ENCODE measurements at regions not wholly inside any gene's neighbourhood (a gene's known extent, or its start where the extent isn't known, plus 50 kb on each side); places are given as distances from the start of the nearest gene placed in this dataset.
A peak's percentile ranks its signal among the peaks of the same experiment; 100 is the strongest.

GRCh38 chr6:44652547-44652946, 265.0 kb downstream of the CDC5L start:
- Histone ChIP-seq H3K4me3 (ENCODE audit: low read depth in 1 of 2, low read length in 1 of 2) (no peak overlapping the region), H3K27ac (no peak overlapping the region), H3K27me3 (peaks cover 30% of the 10 kb centered on the region), H3K9me3 (no peaks in the 10 kb centered on the region), H3K36me3 (no peaks in the 10 kb centered on the region), H3K4me1 (ENCODE audit: control insufficient read depth in 1 of 2, insufficient read depth in 1 of 2, low read depth in 1 of 2, low read length in 1 of 2) (peaks cover 0 to 6% of the 10 kb centered on the region in 2 experiments)
- no peak for TF ChIP-seq CTCF (IDR thresholded peaks at IDR 0.05)

- peaks cover 30% of the 10 kb centered on the region for H3K27me3 ChIP-seq
- H3K27ac ChIP-seq, result no peak overlapping the region
- no peaks in the 10 kb centered on the region for H3K36me3 ChIP-seq
- no peak overlapping the region for H3K4me3 ChIP-seq (ENCODE audit: low read depth in 1 of 2, low read length in 1 of 2)
- no peaks in the 10 kb centered on the region for H3K9me3 ChIP-seq
- H3K4me1 ChIP-seq (ENCODE audit: control insufficient read depth in 1 of 2, insufficient read depth in 1 of 2, low read depth in 1 of 2, low read length in 1 of 2), result peaks cover 0 to 6% of the 10 kb centered on the region in 2 experiments
- TF ChIP-seq CTCF (IDR thresholded peaks at IDR 0.05), result no peak
Observed at GRCh38 chr6:44653091-44653490, 265.6 kb downstream of the CDC5L start.

- H3K9me3 ChIP-seq, result no peaks in the 10 kb centered on the region
- no peak for TF ChIP-seq CTCF (IDR thresholded peaks at IDR 0.05)
- peaks cover 0 to 6% of the 10 kb centered on the region in 2 experiments for H3K4me1 ChIP-seq (ENCODE audit: control insufficient read depth in 1 of 2, insufficient read depth in 1 of 2, low read depth in 1 of 2, low read length in 1 of 2)
- no peak overlapping the region for H3K27ac ChIP-seq
- peaks cover 30% of the 10 kb centered on the region for H3K27me3 ChIP-seq
- H3K36me3 ChIP-seq, result no peaks in the 10 kb centered on the region
- H3K4me3 ChIP-seq (ENCODE audit: low read depth in 1 of 2, low read length in 1 of 2), result no peak overlapping the region
Observed at GRCh38 chr6:44653761-44654218, 266.3 kb downstream of the CDC5L start.

GRCh38 chr6:44655412-44656342, 268.2 kb downstream of the CDC5L start:
- TF ChIP-seq CTCF (IDR thresholded peaks at IDR 0.05), result peak; percentile 72
- Histone ChIP-seq H3K27me3 (peaks cover 30% of the 10 kb centered on the region), H3K36me3 (no peaks in the 10 kb centered on the region), H3K9me3 (no peaks in the 10 kb centered on the region), H3K27ac (no peak overlapping the region), H3K4me3 (ENCODE audit: low read depth in 1 of 2, low read length in 1 of 2) (no peak overlapping the region), H3K4me1 (ENCODE audit: control insufficient read depth in 1 of 2, insufficient read depth in 1 of 2, low read depth in 1 of 2, low read length in 1 of 2) (peaks cover 0 to 6% of the 10 kb centered on the region in 2 experiments)

- H3K27me3 ChIP-seq, result peaks cover 30% of the 10 kb centered on the region
- H3K27ac ChIP-seq, result no peak overlapping the region
- no peaks in the 10 kb centered on the region for H3K9me3 ChIP-seq
- H3K36me3 ChIP-seq, result no peaks in the 10 kb centered on the region
- peaks cover 0 to 6% of the 10 kb centered on the region in 2 experiments for H3K4me1 ChIP-seq (ENCODE audit: control insufficient read depth in 1 of 2, insufficient read depth in 1 of 2, low read depth in 1 of 2, low read length in 1 of 2)
- H3K4me3 ChIP-seq (ENCODE audit: low read depth in 1 of 2, low read length in 1 of 2), result no peak overlapping the region
- TF ChIP-seq CTCF (IDR thresholded peaks at IDR 0.05), result no peak
Observed at GRCh38 chr6:44656691-44657090, 269.2 kb downstream of the CDC5L start.
